GM10266 (cell line): ENCODE measurements at regions not wholly inside any gene's neighbourhood (a gene's known extent, or its start where the extent isn't known, plus 50 kb on each side); places are given as distances from the start of the nearest gene placed in this dataset.

Source experiments
- DNase-seq: peaks from one replicate; pipeline ENCODE4 v3.0.0; 2012; ENCODE audit errors: extremely low spot score
- TF ChIP-seq, protein P1 (sequence below): IDR thresholded peaks from 2 replicates; pipeline ENCODE4 v1.5.1; 2012; ENCODE audit warnings: mild to moderate bottlenecking, low read depth; ENCODE audit not compliant: control insufficient read depth, insufficient read depth; ENCODE audit errors: missing control alignments

DNA sequence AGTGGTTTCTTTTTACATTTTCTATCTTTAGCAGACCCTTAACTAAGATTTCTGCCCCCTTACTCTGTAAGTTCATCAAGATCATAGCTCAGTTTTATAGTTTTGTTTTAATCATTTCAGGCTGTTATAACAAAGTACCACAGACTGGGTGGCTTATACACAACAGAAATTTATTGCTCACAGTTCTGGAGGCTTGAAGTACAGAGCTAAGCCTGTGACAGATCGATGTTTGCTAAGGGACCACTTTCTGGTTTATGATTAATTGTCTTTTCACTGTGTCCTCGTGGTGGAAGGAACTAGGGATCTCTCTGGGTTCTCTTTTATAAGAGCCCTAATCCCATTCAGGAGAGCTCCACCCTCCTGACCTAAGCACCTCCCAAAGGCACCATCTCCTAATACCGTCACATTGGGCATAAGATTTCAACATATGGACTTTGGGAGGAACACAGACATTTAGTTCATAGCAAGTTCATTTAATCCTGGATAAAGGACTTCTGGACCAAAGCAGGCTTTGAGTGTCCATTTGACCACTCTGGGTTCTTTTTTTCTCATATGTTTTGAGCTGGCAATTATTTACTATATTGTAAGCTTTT, 137.0 kb upstream of the IL15 start:
- DNase-seq, result no peak
- TF ChIP-seq, protein P1, sequence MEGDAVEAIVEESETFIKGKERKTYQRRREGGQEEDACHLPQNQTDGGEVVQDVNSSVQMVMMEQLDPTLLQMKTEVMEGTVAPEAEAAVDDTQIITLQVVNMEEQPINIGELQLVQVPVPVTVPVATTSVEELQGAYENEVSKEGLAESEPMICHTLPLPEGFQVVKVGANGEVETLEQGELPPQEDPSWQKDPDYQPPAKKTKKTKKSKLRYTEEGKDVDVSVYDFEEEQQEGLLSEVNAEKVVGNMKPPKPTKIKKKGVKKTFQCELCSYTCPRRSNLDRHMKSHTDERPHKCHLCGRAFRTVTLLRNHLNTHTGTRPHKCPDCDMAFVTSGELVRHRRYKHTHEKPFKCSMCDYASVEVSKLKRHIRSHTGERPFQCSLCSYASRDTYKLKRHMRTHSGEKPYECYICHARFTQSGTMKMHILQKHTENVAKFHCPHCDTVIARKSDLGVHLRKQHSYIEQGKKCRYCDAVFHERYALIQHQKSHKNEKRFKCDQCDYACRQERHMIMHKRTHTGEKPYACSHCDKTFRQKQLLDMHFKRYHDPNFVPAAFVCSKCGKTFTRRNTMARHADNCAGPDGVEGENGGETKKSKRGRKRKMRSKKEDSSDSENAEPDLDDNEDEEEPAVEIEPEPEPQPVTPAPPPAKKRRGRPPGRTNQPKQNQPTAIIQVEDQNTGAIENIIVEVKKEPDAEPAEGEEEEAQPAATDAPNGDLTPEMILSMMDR, result no peak

DNA sequence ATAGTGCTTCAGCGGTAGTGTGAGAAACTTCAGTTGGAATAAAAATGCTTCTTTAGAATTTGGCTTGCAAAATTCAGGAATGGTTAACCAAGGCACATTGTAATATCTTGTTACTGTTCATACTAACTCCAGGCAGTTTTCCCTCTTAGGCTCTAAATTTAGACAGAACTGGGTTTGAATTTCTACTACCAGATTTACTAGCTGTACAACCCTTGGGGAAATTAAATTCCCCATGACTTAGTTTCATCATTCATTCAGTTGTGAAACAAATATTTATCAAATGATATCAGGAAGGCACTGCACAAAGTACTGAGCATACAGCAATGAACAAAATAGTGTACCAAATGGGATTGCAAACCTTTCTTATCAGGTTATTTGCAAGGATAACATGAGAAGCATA, 135.0 kb upstream of the IL15 start:
- TF ChIP-seq, protein P1, result no peak
- DNase-seq, result no peak

DNA sequence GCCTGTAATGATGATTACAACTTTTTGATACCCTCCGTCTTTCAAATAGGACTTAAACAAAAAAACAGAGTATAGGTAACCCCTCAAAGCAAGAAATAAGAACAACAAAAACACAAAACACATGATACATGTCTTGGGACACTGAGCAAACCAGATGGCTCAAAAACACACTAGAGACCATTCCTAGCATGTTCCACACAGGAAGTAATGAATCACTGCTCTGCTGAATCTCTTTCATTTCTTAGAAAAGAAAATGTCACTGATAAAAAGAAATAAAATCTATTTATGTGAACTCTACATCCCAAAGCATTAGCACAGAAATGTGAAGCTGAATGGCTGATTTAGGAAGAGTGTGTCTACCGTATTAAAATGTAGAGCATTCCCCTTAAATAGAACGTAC, 134.5 kb upstream of the IL15 start:
- DNase-seq, result no peak
- TF ChIP-seq, protein P1, result no peak

DNA sequence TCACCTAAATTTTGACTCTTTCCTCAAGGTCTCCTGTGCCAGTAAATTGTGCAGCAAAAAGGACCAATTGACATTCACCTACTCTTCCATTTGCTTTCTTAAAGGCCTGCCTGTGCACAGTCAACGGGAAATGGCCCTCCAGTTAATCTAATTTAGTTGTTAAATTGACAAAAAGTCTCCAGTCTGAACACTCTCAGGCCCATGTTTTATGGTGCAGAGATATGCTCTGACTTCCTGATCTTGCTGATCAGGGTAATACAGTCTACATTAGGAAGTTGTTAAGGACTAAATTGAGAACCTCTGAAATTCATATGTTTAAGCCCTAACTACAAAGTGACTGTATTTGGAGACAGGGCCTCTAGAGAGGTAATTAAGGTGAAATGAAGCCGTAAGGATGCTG, 133.6 kb upstream of the IL15 start:
- no peak for DNase-seq
- TF ChIP-seq, protein P1, result no peak

DNA sequence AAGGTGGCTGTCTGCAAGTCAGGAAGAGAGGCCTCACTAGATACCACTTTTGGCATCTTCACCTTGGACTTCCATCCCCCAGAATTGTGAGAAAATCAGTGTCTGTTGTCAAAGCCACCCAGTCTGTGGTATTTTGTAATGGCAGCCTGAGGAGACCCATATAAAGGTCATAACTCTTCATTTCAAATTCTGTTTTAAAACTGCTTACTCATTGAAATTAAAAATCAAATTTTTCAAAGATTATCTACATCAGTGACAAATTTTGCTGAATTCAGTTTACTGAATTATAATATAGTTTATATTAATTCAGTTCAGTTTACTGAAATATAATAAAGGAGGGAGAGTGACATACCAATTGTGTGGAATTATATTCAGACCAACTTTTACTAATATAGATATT, 133.1 kb upstream of the IL15 start:
- TF ChIP-seq, protein P1, result no peak
- DNase-seq, result no peak

DNA sequence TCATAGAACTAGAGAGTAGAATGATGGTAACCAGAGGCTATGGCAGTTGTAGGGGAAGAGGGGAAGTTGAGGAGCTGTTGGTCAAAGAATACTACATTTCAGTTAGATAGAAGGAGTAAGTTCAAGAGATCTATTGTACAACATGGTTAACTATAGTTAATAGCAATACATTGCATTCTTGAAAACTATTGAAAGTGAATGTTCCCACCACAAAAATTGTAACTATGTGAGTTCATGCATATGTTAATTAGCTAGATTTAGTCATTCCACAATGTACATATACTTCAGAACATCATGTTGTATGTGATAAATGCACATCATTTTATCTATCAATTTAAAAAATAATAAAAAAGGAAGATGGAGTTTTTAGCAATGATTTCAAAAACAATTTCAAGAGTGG, 125.3 kb upstream of the IL15 start:
- TF ChIP-seq, protein P1, result no peak

DNA sequence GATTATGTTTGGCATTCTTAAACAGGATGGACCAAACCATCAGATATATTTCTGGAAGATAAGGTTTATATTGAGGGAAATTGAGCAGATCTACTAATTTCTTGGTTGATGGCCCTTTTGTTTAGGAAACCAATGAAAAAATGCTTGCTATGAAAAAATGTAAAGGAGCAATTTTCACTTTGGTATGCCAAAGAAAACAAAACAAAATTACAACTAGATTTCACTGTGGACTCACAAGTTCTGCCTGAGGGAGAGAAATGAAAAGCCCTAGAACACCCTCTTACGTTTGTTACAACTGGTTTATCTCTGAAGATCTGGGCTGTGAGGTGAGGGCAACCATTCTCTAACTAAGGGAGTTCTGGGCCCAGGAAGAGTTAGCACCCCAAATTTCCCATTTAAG, 122.5 kb upstream of the IL15 start:
- TF ChIP-seq, protein P1, result no peak

More for the DNA sequence above, 125.3 kb upstream of the IL15 start:
- DNase-seq, result no peak

More for the DNA sequence above, 122.5 kb upstream of the IL15 start:
- no peak for DNase-seq
